ENCODE measurements at regions not wholly inside any gene's neighbourhood (a gene's known extent, or its start where the extent isn't known, plus 50 kb on each side); places are given as distances from the start of the nearest gene placed in this dataset.

DNA sequence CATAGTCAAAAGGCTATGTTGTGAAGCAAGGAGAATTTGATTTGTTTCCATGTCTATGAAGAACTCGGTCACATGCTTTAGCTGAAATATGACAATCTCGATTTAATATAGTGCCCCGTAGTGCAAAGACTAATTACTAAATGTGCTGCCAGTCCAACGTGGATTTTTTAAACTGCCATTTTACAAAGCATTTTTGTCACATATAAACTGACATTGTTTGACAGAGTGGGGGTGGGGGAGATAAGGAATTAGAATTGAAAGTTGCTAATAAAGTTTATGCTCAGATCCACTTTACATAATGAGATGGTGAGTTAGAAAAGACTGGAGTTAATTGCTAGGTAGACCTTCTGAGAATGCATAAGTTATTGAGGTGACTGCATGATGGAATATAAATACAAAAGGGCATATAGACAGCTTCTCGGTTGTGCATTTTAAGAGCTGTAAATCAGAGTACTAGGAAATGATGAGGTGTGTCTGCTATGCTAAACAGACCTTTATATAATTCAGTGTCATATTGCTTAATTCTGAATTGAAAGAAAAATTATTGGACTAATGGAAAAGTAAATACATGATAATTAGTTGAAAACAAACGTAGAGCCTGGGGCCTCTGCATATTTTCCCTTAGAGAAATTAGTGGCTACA, 158.9 kb upstream of the MTNR1B start:
- TF ChIP-seq, protein P1, sequence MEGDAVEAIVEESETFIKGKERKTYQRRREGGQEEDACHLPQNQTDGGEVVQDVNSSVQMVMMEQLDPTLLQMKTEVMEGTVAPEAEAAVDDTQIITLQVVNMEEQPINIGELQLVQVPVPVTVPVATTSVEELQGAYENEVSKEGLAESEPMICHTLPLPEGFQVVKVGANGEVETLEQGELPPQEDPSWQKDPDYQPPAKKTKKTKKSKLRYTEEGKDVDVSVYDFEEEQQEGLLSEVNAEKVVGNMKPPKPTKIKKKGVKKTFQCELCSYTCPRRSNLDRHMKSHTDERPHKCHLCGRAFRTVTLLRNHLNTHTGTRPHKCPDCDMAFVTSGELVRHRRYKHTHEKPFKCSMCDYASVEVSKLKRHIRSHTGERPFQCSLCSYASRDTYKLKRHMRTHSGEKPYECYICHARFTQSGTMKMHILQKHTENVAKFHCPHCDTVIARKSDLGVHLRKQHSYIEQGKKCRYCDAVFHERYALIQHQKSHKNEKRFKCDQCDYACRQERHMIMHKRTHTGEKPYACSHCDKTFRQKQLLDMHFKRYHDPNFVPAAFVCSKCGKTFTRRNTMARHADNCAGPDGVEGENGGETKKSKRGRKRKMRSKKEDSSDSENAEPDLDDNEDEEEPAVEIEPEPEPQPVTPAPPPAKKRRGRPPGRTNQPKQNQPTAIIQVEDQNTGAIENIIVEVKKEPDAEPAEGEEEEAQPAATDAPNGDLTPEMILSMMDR (IDR thresholded peaks at IDR 0.05), result no peak
- no peaks in the 10 kb centered on the region for H3K9me3 ChIP-seq
- no peak overlapping the region for H3K27ac ChIP-seq
- H3K4me1 ChIP-seq (ENCODE audit: control insufficient read depth in 1 of 2, low read depth in 2 of 2), result no peaks in the 10 kb centered on the region
- no peak overlapping the region for H3K4me3 ChIP-seq
- no peak for ATAC-seq (ENCODE audit: insufficient number of reproducible peaks, low FRiP score, low read depth)
- H3K27me3 ChIP-seq (replicated peaks; ENCODE audit: insufficient read depth), result no peaks in the 10 kb centered on the region
- no peaks in the 10 kb centered on the region for H3K36me3 ChIP-seq
- DNase-seq (ENCODE audit: low spot score), result no peak

DNA sequence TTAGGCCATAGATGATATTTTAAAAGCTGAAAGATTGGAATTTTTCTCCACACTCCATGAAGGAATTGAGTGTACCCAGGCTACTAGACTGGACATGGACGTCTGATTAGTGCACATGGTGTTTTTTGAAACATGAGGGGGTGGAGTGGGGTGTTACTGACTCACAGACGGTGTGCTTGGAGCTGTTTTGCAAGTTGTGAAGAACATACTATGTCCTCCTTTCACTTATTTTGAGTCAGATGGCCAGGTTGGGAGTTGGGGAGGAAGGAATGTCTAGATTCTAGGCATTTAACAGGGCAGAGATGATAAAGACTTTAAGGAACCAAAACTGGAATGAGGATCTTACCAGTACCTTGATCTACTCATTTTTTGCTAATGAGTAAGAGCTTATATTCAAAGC, 158.1 kb upstream of the MTNR1B start:
- H3K27me3 ChIP-seq (replicated peaks; ENCODE audit: insufficient read depth), result no peaks in the 10 kb centered on the region
- H3K4me1 ChIP-seq (ENCODE audit: control insufficient read depth in 1 of 2, low read depth in 2 of 2), result no peaks in the 10 kb centered on the region
- TF ChIP-seq, protein P1 (IDR thresholded peaks at IDR 0.05), result no peak
- no peak overlapping the region for H3K27ac ChIP-seq
- ATAC-seq (ENCODE audit: insufficient number of reproducible peaks, low FRiP score, low read depth) (no peak), DNase-seq (ENCODE audit: low spot score) (no peak)
- no peaks in the 10 kb centered on the region for H3K36me3 ChIP-seq
- H3K9me3 ChIP-seq, result no peaks in the 10 kb centered on the region
- H3K4me3 ChIP-seq, result no peak overlapping the region

DNA sequence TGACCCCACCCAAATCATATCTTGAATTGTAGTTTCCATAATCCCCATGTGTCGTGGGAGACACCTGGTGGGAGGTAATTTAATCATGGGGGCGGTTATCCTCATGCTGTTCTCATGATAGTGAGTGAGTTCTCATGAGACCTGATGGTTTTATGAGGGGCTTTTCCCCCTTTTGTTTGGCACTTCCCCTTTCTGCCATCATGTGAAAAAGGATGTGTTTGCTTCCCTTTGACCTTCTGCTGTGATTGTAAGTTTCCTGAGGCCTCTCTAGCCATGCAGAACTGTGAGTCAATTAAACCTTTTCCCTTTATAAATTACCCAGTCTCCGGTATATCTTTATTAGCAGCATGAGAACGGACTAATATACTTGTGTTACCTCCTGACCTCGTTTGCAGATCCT, 156.6 kb upstream of the MTNR1B start:
- Histone ChIP-seq H3K9me3 (no peaks in the 10 kb centered on the region), H3K36me3 (no peaks in the 10 kb centered on the region), H3K4me1 (ENCODE audit: control insufficient read depth in 1 of 2, low read depth in 2 of 2) (no peaks in the 10 kb centered on the region), H3K27me3 (replicated peaks; ENCODE audit: insufficient read depth) (no peaks in the 10 kb centered on the region), H3K4me3 (no peak overlapping the region), H3K27ac (no peak overlapping the region)
- ATAC-seq (ENCODE audit: insufficient number of reproducible peaks, low FRiP score, low read depth) (no peak), DNase-seq (ENCODE audit: low spot score) (no peak)
- TF ChIP-seq, protein P1 (IDR thresholded peaks at IDR 0.05), result no peak

DNA sequence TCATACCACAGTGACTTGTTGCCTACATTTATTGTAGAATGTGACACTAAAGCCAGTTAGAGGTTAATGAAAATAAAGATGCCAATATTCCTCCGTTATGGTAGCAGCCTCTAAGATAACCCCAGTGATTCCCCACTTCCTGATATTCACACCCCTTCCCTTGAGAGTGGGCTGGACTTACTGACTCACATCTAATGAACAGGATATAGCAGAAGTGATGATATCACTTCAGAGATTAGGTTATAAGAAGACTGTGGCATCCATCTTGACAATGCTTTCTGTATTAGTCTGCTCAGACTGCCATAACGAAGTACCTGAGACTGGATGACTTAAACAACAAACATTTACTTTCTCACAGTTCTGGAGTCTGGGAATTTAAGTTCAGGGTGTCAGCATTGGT, 149.6 kb upstream of the MTNR1B start:
- ATAC-seq (ENCODE audit: insufficient number of reproducible peaks, low FRiP score, low read depth) (no peak), DNase-seq (ENCODE audit: low spot score) (no peak)
- Histone ChIP-seq H3K27ac (no peak overlapping the region), H3K36me3 (no peaks in the 10 kb centered on the region), H3K4me3 (no peak overlapping the region), H3K4me1 (ENCODE audit: control insufficient read depth in 1 of 2, low read depth in 2 of 2) (no peaks in the 10 kb centered on the region), H3K27me3 (replicated peaks; ENCODE audit: insufficient read depth) (no peaks in the 10 kb centered on the region), H3K9me3 (no peaks in the 10 kb centered on the region)
- TF ChIP-seq, protein P1 (IDR thresholded peaks at IDR 0.05), result no peak

DNA sequence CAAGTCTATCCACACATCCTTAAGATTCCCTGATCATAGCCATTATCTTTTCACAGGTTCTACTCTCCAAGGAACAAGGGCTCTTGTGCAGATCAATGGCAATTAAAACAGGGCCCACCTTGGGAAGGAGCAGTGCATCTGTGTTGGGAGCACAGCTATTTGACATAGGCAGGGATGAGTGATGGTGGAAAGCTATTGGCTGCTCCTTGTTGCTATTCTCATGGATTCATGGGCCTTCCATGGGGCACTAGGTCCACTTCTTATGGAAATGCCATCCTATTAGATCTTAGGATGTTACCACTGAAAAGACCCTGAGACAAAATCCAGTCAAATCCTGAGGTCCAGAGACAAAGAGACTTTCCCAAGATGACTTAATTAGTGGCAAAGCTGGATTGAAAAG, 148.6 kb upstream of the MTNR1B start:
- TF ChIP-seq, protein P1 (IDR thresholded peaks at IDR 0.05), result no peak

More for the DNA sequence above, 148.6 kb upstream of the MTNR1B start:
- no peak for DNase-seq (ENCODE audit: low spot score)
- no peaks in the 10 kb centered on the region for H3K9me3 ChIP-seq
- H3K4me3 ChIP-seq, result no peak overlapping the region
- H3K27me3 ChIP-seq (replicated peaks; ENCODE audit: insufficient read depth), result no peaks in the 10 kb centered on the region
- ATAC-seq (ENCODE audit: insufficient number of reproducible peaks, low FRiP score, low read depth), result no peak
- no peaks in the 10 kb centered on the region for H3K36me3 ChIP-seq
- H3K4me1 ChIP-seq (ENCODE audit: control insufficient read depth in 1 of 2, low read depth in 2 of 2), result no peaks in the 10 kb centered on the region
- H3K27ac ChIP-seq, result no peak overlapping the region

All from thoracic aorta (tissue), 2 donors.